ENCODE measurements at regions not wholly inside any gene's neighbourhood (a gene's known extent, or its start where the extent isn't known, plus 50 kb on each side); places are given as distances from the start of the nearest gene placed in this dataset.

DNA sequence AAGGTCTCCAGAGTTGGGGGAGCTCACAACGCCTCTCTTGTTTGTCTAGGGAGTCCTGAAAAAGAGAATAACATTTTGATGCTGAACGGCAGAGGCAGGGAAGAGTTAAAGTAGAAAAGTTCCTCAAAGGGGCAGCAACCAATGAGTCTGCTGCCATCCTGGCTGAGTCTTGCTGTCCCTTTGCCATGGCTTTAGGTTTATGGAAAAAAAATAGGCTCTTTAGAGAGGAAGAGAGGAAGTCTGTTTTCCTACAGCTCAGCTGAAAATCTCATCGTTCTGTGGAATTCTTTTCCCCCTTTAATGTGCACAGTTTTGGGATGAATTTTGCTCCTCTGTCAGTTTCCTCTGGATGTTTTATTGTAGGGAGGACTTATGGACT is 314.8 kb upstream of the TBX3 start:
- no peak for TF ChIP-seq EZH2 (IDR thresholded peaks at IDR 0.05)
- TF ChIP-seq, protein P1, sequence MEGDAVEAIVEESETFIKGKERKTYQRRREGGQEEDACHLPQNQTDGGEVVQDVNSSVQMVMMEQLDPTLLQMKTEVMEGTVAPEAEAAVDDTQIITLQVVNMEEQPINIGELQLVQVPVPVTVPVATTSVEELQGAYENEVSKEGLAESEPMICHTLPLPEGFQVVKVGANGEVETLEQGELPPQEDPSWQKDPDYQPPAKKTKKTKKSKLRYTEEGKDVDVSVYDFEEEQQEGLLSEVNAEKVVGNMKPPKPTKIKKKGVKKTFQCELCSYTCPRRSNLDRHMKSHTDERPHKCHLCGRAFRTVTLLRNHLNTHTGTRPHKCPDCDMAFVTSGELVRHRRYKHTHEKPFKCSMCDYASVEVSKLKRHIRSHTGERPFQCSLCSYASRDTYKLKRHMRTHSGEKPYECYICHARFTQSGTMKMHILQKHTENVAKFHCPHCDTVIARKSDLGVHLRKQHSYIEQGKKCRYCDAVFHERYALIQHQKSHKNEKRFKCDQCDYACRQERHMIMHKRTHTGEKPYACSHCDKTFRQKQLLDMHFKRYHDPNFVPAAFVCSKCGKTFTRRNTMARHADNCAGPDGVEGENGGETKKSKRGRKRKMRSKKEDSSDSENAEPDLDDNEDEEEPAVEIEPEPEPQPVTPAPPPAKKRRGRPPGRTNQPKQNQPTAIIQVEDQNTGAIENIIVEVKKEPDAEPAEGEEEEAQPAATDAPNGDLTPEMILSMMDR (IDR thresholded peaks at IDR 0.05), result no peak
